Stimulated activated CD8-positive, alpha-beta memory T cell treated with anti-CD3 and anti-CD28 coated beads, Interleukin-15, amount 100 ng/mL, for 48 hours (primary cell): ENCODE measurements at regions not wholly inside any gene's neighbourhood (a gene's known extent, or its start where the extent isn't known, plus 50 kb on each side); places are given as distances from the start of the nearest gene placed in this dataset.
A peak's percentile ranks its signal among the peaks of the same experiment; 100 is the strongest.

Experiments
- DNase-seq, 2 donors: peaks; one replicate each; pipeline ENCODE4 v3.0.0-alpha.2; 2020; ENCODE audit warnings: low read depth in 2 of 2

DNA sequence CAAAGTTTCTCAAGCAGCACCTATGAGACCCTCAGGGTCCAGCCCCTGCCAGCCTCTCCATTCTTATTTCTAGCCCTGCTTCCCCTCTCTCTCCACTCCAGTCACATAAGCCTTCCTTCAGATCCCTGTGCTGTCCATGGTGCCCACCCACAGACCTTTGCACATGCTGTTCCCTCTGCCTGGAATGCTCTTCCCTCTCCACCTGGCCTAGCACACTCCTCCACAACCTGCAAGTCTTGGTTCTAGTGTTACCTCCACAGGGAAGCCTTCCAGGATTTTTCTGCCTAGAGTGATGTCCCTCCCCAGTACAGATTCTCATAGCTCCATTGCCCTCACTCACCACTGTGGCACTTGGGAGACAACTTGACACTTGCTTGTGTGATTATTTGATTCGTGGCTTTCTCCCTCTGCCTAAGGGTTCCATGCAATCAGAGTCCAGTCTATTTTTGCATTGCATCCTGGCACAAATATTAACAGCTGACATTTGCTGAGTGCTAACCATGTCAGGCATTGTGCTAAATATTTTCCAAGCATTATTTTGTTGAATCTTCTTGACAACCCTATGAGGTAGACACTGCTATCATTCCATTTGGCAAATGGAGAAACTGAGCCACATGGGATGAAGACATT lies 127.3 kb downstream of the SYF2 start:
- DNase-seq: no peak

DNA sequence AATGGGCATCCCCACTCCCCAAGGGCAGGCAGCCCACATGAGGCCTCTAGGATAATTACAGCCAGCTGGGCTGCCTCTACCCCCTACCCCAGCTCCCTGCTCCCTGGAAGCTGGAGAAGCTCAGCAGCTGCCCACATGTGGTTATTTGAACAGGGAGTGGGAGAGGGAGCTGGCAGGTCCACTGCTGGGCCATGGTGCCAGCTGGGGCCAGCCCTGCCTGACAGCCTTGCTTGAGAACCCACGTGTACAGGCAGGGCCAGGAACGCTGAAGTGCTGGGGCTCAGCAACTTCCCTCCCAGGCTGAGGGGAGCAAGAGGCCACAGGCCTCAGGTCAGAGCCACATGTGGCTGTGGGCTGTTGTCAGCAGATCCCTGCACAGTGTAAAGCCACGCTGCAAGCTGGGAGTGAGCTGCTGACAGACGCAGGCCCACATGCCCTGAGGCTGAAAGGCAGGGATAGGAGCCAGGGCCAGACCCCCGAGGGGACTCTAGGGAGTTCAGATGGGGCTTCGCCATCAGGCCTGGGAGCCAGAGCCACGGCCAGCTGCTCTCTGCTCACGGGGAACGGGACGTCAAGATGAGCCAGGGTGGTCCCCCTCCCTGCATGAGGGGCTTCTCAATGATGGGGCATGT lies 129.0 kb downstream of the SYF2 start:
- DNase-seq: no peak

DNA sequence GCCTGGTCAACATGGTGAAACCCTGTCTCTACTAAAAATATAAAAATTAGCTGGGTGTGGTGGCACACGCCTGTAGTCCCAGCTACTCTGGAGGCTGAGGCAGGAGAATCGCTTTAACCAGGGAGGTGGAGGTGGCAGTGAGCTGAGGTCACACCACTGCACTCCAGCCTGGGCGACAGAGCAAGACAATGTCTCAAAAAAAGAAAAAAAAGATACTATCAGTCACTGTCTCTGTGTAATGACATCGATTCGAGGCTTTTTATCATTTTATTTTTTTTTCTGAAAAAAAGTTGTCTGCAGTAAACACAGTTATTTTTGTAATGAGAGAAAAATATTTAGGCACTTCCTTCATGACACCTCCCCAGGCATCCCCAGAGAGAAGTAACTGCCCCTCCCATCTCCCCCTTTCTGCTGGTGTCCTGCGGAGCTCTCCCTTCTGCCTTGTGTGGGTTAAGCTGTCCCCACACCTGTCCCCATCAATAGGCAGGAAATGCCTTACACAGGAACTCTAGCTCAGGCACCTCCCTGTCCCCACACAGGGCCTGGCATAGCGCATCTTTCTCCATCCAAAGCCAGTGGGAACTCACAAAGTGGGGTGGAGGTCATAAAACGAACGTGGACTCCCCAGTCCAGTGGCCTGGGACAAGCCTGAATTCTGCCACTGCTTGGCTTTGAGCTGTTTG lies 132.0 kb downstream of the SYF2 start:
- no peak for DNase-seq

DNA sequence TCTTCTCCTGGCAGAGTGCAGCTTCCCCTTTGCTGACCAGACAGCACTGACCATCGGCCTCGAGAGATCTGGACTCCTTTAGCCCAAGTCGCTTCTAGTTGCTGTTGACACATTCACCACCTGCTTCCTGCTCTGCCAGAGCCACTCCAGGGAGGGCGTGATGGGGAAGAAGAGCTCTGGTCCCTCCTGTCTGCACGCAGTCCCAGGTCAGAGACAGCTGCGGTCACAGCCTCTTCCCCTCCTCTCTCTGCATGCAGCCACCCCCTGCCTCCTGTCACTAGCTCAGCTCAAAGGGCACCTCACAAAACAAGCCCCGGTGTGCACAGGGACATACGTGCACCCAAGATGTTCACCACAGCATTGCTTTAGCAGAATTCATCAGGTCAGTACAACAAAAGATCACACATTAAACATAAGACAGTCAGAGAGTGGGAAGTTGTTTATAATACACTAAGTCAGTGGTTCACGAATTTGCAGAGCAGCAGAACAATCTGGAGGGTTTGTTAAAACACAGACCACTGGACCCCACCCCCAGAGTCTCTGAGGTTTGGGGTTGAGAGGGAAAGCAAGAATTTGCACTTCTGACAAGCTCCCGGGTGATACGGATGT lies 132.9 kb downstream of the SYF2 start:
- peak; percentile 44 to 54 for DNase-seq

DNA sequence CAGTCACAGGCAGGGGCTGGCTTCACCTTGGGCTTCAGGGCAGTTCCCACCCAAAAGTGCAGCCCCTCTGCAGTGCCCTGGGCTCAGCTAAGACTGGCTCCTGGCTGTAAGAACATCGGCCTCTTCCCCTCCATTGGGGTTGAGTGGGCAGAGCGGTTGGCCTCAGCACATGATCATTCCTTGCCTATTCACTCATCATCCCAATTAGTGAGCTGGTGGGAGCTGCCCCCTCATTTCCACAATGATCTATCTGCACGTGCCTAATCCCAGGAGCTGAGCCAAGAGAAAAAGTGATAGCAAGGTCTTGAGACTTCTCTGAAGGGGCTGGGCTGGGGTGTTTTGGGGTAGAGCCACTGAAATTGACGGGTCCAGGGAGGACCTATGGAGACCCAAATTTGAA lies 133.6 kb downstream of the SYF2 start:
- DNase-seq: no peak

DNA sequence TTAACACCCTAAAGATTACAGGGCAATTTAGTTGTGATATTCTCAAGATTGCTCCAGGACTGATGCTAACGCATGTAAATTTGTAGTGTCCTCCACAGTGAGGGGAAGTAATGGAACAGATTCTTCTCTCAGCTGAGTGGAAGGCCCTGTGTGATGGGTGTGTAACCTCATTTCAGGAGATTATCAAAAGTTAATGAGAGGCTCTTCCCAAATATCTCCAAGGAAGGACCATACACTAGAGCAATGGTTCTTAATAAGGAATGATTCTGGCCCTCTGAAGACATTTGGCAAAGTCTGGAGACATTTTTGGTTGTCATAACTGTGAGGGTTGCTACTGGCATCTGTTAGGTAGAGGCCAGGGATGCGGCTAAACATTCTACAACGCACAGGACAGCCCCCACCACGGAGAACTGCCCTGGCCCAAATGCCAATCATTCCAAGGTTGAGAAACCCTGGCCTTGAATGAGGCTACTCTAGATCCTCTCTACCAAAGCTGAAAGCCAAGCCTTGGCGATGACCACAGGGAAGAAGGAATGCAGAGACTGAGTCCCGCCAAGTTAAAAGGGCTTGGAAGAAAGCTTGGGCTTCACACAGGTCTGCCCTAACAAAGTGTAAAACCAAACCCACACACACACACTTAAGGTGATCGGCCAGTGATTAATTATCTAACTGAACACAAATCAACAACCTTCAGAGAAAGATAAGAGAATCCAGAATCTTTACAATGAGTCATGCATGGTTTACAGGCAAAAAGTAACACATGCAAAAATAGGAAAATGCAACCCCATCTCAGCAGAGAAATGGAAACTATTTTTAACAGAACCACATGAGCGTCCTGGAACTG lies 135.8 kb downstream of the SYF2 start:
- DNase-seq: no peak

DNA sequence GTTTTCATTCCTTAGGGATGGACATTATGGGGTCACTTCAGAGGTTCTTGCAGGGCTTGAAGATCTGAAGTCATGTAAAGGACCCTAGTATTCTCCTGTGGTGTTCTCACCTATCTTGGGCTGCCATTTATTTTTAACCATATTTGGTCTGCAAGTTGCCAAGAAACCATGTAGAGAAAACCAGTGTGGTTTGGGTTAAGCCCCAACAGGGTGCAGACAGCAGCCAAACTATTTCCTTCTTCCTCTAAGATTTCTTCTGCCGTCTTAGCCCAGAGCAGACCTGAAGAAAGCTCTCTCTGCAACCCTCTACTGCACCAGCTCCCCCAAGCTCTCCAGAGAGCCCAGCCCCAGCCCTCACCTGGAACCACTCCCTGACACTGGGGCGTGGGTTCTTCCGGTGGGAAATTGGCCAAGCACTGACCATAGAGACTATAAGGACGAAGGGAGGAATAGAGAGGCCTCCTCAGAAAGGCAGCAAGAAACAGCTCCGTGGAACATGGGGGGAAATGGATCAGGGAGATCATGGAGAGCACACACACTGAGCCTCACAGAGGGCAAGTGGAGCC lies 136.6 kb downstream of the SYF2 start:
- DNase-seq: no peak

DNA sequence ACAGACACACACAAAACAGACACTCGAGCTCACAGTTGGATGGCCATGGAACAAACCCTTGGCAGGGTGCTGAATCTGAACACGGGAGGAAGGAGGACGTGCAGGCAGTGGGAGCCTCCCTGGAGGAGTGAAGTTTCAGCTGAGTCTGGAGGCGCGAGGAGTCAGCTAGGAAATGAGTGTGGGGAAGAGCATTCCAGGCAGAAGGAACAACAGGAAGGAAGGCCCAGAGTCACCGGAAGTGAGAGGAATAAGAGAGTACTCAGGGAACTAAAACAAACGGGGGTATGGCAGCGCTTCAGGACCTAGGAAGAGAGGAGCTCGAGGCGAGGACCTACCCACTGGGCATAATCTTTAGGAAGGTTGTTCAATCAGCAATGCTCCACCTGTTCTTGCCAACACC lies 137.3 kb downstream of the SYF2 start:
- DNase-seq: no peak

DNA sequence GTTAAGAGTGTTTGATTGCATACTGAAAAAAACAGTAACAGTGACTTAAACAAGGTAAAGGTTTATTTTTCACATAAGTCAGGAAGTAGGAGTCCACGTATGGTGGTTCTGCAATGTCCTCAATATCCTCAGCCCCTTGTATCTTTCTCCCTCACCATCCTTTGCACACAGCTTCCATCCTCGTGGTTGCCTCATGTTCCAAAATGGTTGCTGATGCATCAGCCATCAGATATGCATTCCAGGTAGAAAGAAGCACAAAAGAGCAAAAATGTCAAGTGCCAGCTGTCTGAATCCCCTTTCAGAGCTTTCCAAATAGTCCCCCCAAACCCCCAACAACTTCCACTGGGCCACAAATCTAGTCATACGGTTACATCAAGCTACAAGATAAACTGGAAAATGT lies 138.1 kb downstream of the SYF2 start:
- DNase-seq: no peak

DNA sequence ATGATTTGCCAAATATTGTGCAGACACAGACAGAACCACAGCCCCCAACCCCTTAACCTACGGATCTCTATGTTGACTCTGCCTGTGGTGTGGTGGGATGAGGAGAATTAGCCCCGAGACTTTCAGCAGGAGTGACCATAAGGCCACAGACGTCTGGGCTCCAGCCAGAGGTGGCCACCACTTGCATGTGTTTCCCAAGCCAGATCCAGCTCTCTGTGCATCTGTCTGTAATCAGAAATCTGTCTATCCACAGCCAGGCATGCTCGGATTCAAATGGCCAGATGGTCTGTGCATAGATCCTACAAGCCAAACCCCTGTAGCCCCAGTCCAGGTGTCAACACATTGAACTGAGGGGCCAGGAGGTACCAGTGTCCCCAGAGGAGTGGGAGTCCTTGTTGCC lies 140.6 kb downstream of the SYF2 start:
- no peak for DNase-seq

DNA sequence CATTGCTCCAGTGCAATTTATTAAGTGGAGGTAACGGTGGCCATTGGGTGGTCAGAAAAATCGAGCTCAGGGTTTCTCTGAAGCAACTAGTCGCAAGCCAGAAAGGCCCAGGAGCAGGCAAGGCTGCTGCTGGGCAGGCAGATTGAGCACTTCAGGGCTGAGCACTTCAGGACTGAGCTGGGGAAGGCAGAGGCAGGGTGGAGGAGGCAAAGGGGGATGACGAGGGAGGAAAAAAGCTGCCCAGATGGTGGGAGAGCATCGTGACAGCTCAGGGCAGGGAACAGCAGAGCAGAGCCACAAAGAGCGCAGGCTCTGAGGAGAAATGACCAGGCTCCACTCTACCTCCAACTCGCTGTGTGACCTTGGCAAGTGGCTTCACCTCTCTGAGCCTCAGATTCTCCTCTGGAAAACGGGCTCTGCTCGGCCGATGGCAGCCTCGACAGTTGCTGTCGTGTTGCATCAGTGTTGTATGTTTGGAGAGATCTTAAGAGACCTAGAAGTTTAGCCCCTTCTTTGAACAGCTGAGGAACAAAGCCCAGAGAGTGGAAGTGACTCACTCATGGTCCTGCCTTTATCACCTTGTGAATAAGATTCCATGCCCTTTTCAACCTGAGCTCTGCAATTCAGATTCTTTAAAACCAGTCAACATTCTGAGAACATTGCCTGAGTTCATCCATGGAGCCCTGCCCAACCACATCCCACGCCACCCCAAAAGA lies 141.4 kb downstream of the SYF2 start:
- no peak for DNase-seq

DNA sequence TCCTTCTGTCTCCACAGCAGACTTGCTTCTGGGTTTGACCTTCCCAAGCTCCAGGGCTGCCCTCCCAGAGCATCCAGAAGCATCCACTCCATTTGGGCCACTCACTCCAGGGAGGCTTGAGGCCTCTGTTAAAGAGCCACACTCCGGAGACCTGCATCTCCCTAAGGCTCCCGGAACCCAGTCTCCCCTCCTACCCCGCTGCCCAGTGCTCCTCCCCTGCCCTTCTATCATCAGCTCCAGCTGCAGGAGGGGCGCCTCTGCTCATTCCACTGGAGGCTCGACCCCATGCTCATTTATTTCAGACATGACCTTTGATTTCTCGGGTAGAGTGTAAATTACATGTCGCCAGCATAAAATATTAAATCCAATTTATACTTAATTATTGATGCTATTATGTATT lies 142.5 kb downstream of the SYF2 start:
- DNase-seq: no peak

DNA sequence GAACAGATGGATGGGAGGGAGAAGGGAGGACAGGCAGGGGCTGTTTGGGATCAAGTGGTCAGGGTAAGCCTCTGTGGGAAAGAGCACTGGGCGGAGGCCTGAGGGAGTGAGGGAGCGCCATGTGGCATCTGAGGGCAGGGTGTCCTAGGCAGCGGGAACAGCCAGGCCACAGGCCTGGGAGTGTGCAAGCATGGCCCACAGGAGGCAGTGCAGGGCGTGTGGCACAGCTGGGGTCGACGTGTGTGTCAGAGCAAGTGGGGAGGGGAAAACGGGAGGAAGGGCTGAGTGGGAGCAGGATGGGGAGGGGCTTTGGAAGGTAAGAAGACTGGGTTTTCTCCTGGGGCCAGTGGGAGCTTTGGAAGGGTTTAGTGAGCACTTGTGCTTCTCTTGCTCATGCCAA lies 143.4 kb downstream of the SYF2 start:
- no peak for DNase-seq

DNA sequence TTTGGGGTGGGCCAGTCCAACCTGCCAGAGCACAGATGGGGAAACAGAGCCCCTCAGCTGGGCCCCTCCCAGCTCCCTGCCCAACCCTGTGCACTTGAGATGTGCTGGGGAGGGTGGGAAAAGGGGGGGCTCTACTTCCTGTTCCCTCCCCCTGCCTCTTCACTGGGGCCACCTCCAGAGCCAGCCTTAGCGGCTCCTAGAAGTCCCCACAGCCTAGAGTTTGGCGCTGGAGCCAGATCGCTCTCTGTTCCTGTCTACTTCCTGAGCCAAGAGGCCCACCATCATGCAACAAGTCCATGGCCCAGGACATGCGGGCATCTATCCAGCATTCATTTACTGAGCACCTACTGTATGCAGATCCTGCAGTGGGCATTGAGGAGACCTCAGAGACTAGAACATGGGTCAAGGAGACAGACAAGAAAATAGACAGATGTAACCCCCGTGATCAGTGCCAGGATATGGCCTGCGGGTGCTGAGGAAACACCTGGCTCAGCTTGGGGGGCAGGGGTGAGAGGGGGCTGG lies 144.1 kb downstream of the SYF2 start:
- no peak for DNase-seq

DNA sequence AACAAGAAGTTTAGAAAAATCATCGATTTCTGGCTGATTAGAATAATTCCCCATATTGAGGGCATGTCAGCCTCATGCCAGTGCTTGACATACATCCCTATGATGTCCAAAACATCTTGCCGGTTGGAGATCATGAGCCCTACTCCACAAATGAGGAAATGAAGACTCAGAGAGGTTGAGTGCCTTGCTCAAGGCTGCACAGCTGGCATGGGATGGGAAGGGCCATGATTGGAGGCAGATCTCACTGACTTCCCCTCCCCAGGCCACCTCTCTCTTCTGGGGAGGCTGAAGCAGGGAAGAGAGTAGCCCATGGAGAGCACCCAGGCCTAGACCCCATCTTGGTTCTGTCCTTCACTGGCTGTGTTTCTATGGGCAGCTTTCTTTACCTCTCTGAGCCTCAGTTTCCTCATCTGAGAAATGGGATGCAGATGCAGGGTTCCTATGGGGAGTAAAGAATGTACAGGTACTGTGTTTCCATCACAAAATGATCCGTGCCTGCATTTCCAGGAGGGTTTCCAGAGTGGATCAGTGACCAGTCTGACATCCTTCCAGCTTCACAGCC lies 145.7 kb downstream of the SYF2 start:
- no peak for DNase-seq

DNA sequence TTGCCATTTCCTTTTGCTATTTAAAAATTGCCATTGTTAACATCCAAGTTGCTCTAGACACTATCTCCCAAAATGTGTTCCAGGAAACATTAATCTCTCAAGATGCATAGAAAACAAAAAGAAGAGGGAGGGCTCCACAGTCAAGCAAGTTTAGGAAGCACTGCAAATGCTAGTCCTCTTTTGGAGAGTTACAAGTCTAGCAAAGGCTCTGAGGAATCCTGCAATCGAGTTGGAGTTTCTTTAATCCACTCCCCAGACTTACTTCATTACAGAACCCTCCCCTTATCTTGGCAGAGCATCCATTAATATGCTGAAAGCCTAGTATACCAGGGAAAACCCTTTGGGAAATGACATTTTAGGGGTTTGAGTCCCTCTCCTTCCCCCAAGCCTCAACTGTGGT lies 147.9 kb downstream of the SYF2 start:
- no peak for DNase-seq

DNA sequence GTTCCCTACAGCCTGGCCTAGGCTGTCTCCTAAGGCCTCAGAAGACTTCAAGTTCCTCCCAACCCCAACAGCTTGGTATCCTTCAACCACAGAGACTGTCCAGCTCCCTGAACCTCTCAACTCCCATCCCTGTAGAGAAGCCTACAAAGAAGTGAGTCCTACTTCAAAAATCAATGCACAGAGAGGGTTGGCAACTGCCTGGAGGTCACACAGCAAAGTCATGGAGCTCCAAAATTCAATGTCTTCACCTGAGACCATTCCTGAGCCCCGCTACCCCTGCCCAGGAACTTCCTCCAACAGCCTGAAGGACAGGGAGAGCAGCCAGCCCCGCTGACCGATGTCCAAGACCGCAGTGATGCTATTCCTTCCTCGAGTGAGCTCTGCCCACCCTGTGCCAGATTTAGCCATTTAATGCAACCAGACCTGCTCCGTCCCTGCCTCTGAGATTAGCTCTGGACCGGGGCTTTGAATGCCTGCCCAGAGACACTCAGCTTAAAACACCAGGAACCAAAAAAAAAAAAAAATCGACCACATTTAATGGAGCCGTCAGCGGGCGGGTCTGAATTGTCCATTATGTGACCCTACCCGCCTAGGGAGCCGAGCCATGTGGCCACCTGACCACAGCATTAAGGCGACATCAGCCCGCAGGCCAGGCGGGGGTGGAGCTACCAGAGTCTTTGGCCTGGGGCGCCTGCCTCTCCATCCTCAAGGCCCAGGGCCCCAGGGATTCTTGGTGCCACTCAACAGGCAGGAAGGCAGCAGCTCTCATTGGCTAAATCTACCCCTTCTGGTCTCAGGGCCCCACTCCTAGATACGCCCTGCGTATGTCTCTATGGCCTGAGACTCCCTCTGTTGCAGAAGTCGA lies 148.6 kb downstream of the SYF2 start:
- no peak for DNase-seq

DNA sequence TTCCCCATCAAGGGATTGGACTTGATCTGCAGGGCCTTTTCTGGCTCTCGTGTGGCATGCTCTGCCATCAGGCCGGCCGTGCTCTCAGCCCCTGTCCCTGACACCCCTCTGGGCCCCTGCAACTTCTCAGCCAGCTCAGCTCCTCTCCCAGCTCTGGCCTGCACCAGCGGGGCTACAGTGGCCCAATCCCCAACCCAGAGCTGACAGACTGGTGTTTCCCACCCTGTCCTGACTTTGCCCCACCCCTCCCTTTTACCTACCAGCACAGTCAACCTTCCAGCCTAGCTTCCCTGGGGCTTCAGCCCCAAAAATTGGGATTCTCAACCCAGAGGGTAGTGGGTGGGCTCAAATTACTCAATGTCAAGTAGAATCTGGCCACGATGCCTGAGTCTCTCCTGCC lies 149.3 kb downstream of the SYF2 start:
- no peak for DNase-seq

DNA sequence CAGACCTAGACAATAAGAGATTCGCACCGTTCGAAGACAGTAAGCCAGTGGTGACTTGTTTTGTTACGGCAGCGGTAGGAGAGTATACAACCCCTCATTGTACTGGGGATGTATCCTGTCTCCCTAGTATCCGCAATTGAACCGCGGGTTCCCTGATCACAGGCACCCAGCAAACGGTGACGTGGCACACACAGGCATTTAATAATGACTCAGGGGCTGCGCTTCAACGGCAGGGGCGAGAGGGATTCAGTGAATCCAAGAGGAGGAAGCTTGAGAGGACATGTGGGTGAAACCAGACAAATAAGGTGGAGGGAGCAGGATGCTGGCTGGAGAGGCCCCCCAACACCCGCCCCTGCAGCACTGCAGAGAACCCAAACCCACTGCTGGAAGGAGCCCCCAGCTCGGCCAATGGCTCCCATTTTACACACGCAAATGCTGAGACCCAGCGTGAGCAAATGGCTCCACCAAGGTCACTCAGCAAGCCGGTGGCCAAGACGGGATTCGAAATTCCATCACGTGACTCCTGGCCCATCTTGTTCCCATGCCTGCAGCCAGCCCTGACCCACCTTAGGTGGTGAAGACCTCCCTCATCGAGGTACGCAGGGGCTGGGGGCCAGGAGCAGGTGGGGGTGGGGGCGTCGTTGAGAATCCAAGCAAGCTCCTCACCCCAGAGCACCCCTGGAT lies 149.9 kb downstream of the SYF2 start:
- no peak for DNase-seq
